ENCODE measurements at regions not wholly inside any gene's neighbourhood (a gene's known extent, or its start where the extent isn't known, plus 50 kb on each side); places are given as distances from the start of the nearest gene placed in this dataset.

- no peak for TF ChIP-seq CTCF (IDR thresholded peaks at IDR 0.05; ENCODE audit: insufficient read depth, low read depth, low read length)
- TF ChIP-seq EZH2 (IDR thresholded peaks at IDR 0.05; ENCODE audit: insufficient read depth, low read length), result no peak
These were observed 232.5 kb upstream of the ZSWIM2 start for GRCh38 chr2:187081461-187081860.
